NCI-H524 (cell line): ENCODE measurements at regions not wholly inside any gene's neighbourhood (a gene's known extent, or its start where the extent isn't known, plus 50 kb on each side); places are given as distances from the start of the nearest gene placed in this dataset.
"Not testable (repeated sequence)": the region's sequence is repeated elsewhere in the genome, so short reads cannot be mapped to it uniquely, and the experiment has no call there.

Experiments used
- DNase-seq, 2 experiments: peaks; one replicate each; lab custom pipeline; 2025; lab: John Stamatoyannopoulos, UW

- DNase-seq = peak; percentile 81 to 83
Measured at GRCh38 chr15:69861331-69862171, 236.2 kb downstream of the TLE3 start.

GRCh38 chr15:69862540-69862939 lies 235.2 kb downstream of the TLE3 start:
- no peak for DNase-seq

GRCh38 chr15:69863446-69863845 lies 234.3 kb downstream of the TLE3 start:
- DNase-seq = no peak

GRCh38 chr15:69865369-69865768 lies 232.3 kb downstream of the TLE3 start:
- no peak for DNase-seq

GRCh38 chr15:69868756-69869155 lies 229.0 kb downstream of the TLE3 start:
- DNase-seq = no peak

GRCh38 chr15:69869291-69869690 lies 228.4 kb downstream of the TLE3 start:
- DNase-seq = no peak

- DNase-seq = no peak
Measured at GRCh38 chr15:69869881-69870505, 227.7 kb downstream of the TLE3 start.

GRCh38 chr15:69871511-69872134 lies 226.1 kb downstream of the TLE3 start:
- peak in 1 of 2 experiments; percentile 69 for DNase-seq

- no peak for DNase-seq
Measured at GRCh38 chr15:69873807-69874206, 223.9 kb downstream of the TLE3 start.

- DNase-seq = peak in 1 of 2 experiments; percentile 56
Measured at GRCh38 chr15:69874321-69874720, 223.4 kb downstream of the TLE3 start.

- DNase-seq = no peak
Measured at GRCh38 chr15:69876064-69876940, 221.4 kb downstream of the TLE3 start.

GRCh38 chr15:69879963-69880362 lies 217.8 kb downstream of the TLE3 start:
- DNase-seq = not testable (repeated sequence)

GRCh38 chr15:69880571-69881301 lies 217.0 kb downstream of the TLE3 start:
- DNase-seq = no peak

GRCh38 chr15:69881302-69881670 lies 216.4 kb downstream of the TLE3 start:
- DNase-seq = no peak

GRCh38 chr15:69881766-69882165 lies 216.0 kb downstream of the TLE3 start:
- peak; percentile 56 to 77 for DNase-seq

- DNase-seq = no peak
Measured at GRCh38 chr15:69883306-69883705, 214.4 kb downstream of the TLE3 start.

GRCh38 chr15:69885173-69885955 lies 212.4 kb downstream of the TLE3 start:
- peak in 1 of 2 experiments; percentile 24 for DNase-seq

- DNase-seq = peak; percentile 67 to 84
Measured at GRCh38 chr15:69887009-69887408, 210.7 kb downstream of the TLE3 start.

- no peak for DNase-seq
Measured at GRCh38 chr15:69887553-69887952, 210.2 kb downstream of the TLE3 start.

GRCh38 chr15:69888406-69888805 lies 209.3 kb downstream of the TLE3 start:
- DNase-seq = no peak
